Breast epithelium (tissue), 3 donors: ENCODE measurements at regions not wholly inside any gene's neighbourhood (a gene's known extent, or its start where the extent isn't known, plus 50 kb on each side); places are given as distances from the start of the nearest gene placed in this dataset.

Experiments used
- POLR2A ChIP-seq: fragments of 450-650 bp; IDR thresholded peaks from one replicate; pipeline ENCODE4 v1.6.1; 2016; ENCODE audit warnings: antibody characterized with exemption, mild to moderate bottlenecking, moderate library complexity
- POLR2AphosphoS5 ChIP-seq, 3 donors: sonication (generic); formaldehyde crosslinking; IDR thresholded peaks; one replicate each; pipeline ENCODE4 v1.6.1; 2017; ENCODE audit warnings: antibody characterized with exemption in 3 of 3
- TF ChIP-seq, protein P1 (sequence below), 3 donors: fragments of 450-650 bp; IDR thresholded peaks; one replicate each; pipeline ENCODE4 v1.5.1; 2016 to 2017; ENCODE audit warnings: antibody characterized with exemption in 3 of 3, mild to moderate bottlenecking in 3 of 3, moderate library complexity in 3 of 3

DNA sequence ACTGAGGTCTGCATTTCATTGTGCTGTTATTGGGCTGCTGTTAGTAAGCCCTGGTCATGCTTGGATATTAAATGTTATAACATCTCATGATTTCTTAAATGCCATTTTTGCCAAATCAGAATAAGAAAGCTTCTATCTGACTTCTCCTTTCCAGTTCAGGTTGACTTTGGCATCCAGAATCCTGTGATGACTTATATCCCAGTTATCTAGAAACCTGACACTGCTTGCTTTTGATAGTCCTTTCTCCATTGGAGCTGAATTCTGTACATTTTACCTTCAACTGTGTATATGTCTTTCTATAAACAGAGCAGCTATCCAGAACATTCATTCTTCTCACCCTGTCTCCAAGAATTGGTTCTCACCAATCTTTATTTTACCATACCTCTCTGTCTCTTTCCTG is 257.7 kb upstream of the GNPDA2 start:
- TF ChIP-seq POLR2AphosphoS5 (IDR thresholded peaks at IDR 0.05) (no peak), POLR2A (no peak)
- TF ChIP-seq, protein P1, sequence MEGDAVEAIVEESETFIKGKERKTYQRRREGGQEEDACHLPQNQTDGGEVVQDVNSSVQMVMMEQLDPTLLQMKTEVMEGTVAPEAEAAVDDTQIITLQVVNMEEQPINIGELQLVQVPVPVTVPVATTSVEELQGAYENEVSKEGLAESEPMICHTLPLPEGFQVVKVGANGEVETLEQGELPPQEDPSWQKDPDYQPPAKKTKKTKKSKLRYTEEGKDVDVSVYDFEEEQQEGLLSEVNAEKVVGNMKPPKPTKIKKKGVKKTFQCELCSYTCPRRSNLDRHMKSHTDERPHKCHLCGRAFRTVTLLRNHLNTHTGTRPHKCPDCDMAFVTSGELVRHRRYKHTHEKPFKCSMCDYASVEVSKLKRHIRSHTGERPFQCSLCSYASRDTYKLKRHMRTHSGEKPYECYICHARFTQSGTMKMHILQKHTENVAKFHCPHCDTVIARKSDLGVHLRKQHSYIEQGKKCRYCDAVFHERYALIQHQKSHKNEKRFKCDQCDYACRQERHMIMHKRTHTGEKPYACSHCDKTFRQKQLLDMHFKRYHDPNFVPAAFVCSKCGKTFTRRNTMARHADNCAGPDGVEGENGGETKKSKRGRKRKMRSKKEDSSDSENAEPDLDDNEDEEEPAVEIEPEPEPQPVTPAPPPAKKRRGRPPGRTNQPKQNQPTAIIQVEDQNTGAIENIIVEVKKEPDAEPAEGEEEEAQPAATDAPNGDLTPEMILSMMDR (IDR thresholded peaks at IDR 0.05) = no peak
